ENCODE measurements at regions not wholly inside any gene's neighbourhood (a gene's known extent, or its start where the extent isn't known, plus 50 kb on each side); places are given as distances from the start of the nearest gene placed in this dataset.
A peak's percentile ranks its signal among the peaks of the same experiment; 100 is the strongest.
"Not testable (repeated sequence)": the region's sequence is repeated elsewhere in the genome, so short reads cannot be mapped to it uniquely, and the experiment has no call there.

- no peak for DNase-seq (ENCODE audit: low spot score)
Observed at GRCh38 chr1:172918478-172918877, 132.3 kb downstream of the TNFSF18 start.

DNA sequence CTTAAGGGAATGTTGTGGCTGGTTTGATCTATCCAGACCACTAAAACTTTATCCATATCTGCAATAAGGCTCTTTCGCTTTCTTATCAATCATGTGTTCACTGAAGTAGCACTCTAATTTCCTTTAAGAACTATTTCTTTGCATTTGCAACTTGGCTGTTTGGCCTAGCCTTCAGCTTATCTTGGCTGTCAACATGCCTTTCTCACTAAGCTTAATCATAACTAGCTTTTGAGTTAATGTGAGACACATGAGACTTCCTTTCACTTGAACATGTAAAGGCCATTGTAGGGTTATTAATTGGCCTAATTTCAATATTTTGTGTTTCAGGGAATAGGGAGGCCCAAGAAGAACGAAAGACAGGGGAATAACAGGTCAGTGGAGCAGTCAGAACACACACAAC lies 124.7 kb downstream of the TNFSF18 start:
- DNase-seq (ENCODE audit: low spot score) = no peak

DNA sequence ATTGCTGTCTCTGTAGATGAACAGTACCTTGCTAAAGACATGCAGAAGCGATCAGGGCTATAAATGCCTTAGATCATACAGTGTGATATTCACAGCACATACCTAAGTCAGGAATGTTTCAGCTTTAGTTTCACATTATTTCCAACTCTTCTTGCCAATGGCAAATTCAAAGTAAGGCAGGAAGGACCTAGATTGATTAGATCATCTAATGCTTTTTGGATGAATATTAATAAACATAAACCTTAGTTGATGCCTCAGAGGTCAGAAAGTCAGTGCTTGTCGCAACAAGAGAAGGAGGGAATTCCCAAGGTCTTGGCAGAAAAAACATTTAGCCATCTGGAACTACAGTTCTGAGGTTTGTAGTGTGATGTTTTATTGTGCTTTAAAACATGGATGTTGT lies 122.3 kb downstream of the TNFSF18 start:
- DNase-seq (ENCODE audit: low spot score) = no peak

DNA sequence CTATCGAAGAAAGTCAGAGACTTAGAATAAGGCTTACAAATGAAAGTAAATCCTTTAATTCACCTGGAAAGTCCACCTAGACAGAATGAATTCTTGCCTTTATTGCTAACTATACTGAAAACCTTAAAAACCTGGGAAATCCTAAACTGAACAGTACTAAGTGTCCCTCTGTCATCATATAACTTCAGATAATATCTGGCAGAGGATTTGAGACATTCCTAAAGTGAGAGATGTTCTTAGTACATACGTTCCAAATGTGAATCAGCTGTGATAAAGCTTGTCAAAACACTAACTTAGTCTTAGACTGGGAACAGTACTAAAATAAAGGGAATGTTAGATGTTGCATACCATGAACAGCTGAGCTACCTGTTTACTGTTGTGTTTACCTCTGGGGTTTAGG lies 121.7 kb downstream of the TNFSF18 start:
- no peak for DNase-seq (ENCODE audit: low spot score)

- DNase-seq (ENCODE audit: low spot score) = no peak
Observed at GRCh38 chr1:172930142-172930541, 120.6 kb downstream of the TNFSF18 start.

DNA sequence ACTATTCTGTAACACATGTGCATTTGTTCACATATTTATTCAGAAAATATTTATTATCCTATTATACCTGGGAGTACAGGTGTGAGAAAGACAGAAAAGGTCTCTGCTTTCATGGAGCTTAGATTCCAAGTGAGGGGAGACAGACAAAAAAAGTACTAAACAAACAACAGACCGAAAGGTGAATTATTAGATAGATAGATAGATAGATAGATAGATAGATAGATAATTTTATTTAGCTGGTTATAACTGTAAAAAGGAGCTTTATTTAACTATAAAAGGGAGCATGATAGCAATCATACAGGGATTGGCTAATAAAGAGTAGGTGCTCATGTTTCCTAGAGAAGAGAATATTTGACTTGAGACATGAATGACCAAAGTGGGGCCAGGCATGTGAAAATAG lies 119.4 kb downstream of the TNFSF18 start:
- DNase-seq (ENCODE audit: low spot score) = no peak

DNA sequence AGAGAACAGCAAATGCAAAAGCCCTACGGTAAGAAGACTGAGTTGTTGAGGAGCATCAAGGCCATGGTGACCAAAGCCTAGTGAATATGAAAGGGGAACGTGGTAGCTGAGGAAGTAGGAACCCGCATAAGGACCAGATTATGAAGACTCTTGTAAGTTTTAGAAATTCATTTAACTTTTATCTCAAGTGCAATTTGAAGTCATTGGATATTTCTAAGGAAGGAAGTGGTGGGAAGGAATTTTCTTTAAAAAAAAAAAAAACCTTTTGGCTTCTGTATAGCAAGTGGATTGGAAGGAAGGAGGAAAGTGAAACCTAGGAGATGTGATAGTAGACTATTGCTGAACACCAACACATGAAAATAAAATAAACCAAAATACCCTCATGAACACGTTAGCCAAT lies 119.0 kb downstream of the TNFSF18 start:
- DNase-seq (ENCODE audit: low spot score) = no peak

- no peak for DNase-seq (ENCODE audit: low spot score)
Observed at GRCh38 chr1:172932981-172933380, 117.8 kb downstream of the TNFSF18 start.

- no peak for DNase-seq (ENCODE audit: low spot score)
Observed at GRCh38 chr1:172934417-172934762, 116.4 kb downstream of the TNFSF18 start.

DNA sequence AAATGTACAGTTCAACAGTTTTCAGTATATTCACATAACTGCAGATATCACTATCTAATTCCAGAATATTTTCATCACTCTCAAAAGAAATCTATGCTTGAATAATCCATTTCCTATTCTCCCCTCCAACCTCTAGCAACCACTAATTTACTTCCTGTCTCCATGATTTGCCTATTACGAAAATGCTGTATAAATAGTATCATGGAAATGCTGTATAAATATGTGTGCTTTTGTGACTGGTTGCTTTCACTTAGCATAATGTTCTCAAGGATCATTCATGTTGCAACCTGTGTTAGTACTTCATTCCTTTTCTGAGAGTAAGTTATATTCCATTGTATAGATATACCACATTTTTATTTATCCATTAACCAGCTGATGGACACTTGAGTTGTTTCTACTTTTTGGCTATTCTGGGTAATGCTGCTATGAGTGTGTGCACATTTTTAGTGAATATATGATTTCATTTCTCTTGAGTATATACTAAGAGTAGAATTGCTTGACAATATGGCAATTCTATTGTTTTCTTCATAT lies 115.6 kb downstream of the TNFSF18 start:
- no peak for DNase-seq (ENCODE audit: low spot score)

DNA sequence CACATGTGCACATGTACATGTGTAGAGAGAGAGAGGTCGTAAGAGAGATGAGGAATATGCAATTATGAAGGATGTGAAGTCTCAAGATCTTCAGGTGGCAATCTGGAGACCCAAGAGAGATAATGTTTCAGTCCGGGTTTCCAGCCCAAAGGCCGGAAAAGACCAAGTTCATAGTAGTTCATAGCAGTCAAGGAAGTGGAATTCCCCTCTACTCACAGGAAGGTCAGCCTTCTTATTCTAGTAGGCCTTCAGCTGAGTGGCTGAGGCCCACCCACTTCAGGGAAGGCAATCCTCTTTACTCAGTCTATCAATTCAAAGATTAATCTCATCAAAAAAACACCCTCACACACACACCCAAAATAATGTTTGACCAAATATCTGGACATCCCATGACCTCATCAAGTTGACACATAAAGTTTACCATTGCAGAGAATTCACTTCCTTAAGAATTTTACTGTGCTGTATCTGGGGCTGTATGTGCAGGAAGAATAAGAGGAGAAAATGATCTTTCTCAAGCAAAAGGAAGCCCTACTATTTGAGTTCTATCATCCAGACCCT lies 114.6 kb downstream of the TNFSF18 start:
- DNase-seq (ENCODE audit: low spot score) = no peak

GRCh38 chr1:172938681-172939080 lies 112.1 kb downstream of the TNFSF18 start:
- DNase-seq (ENCODE audit: low spot score) = no peak

DNA sequence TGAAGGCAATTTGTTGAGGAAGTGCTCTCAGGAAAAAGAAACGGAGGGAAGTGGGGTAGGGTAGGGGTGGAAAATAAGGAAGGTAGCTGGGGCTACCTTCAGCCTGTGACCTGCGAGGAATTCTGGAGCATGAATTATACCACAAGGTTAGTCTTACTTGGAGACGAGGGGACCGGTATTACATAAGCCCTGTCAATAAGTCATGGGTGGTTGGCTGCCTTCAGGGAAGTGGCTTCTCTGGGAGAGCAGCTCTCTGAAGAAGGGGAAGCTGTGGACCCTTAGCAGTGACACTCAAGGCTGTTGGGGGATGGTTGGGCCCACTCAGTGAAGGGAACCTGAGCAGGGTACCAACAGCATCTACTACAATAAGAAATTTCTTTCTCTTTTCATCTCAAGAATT lies 111.3 kb downstream of the TNFSF18 start:
- DNase-seq (ENCODE audit: low spot score) = no peak

- no peak for DNase-seq (ENCODE audit: low spot score)
Observed at GRCh38 chr1:172940174-172940855, 110.4 kb downstream of the TNFSF18 start.

GRCh38 chr1:172941471-172941870 lies 109.3 kb downstream of the TNFSF18 start:
- DNase-seq (ENCODE audit: low spot score) = peak; percentile 12

DNA sequence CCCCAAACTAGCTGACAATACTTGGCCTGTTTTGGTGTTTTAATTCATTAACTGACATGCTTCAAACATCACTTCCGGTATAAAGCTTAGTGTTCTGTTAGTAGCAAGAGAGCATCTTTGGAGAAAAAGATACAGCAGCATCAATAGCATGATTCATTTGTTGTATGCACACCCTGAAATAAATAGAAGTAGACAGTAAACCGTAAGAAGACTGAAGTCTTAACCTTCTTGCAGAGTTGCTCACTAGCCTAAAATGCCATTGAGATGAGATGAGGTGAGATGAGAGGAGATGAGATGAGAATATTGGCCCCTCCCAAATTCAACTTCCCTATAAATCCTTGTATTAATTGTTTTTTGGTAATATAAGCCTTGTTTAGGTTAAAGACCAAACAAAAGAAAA lies 108.8 kb downstream of the TNFSF18 start:
- DNase-seq (ENCODE audit: low spot score) = no peak

GRCh38 chr1:172943138-172943537 lies 107.6 kb downstream of the TNFSF18 start:
- not testable (repeated sequence) for DNase-seq (ENCODE audit: low spot score)

GRCh38 chr1:172944931-172945330 lies 105.8 kb downstream of the TNFSF18 start:
- DNase-seq (ENCODE audit: low spot score) = no peak

- DNase-seq (ENCODE audit: low spot score) = no peak
Observed at GRCh38 chr1:172946814-172947507, 103.8 kb downstream of the TNFSF18 start.

DNA sequence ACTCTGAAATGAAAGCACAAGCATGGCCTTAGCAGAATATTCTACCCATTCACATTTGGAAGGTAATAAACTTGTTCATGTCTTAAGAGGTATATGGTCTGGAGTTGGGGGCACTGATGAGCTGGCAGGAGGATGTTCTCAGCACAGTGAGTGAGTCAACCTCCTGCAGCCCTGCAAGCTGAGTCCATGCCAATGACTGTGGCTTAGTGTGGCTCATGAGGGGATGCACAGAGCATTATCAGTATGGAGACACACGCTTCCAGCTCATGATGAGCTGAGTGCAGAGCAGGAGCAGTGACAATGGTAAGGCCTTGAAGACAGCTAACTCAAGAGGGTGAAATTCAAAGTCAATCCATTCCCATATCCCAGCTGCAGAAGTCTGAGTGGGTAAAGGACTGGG lies 102.3 kb downstream of the TNFSF18 start:
- DNase-seq (ENCODE audit: low spot score) = no peak

DNA sequence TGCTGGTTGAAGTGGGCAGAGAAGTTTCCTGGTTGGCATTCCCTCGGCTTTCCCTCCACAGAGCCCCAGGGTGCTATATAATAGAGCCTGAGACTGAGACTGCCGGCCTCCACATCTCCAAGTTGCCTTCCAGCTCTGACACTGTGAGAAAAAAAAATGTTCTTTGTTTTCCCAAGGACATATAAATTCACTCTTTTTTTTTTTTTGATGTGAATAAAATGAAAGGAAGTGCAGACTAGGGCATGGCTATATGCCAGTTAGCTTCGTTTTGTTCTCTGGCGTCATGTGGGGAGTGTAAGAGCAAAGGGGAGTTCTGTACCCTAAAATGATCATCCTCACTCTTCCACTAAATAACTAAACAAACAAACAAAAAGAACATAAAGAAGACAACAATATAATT lies 101.6 kb downstream of the TNFSF18 start:
- DNase-seq (ENCODE audit: low spot score) = no peak

DNA sequence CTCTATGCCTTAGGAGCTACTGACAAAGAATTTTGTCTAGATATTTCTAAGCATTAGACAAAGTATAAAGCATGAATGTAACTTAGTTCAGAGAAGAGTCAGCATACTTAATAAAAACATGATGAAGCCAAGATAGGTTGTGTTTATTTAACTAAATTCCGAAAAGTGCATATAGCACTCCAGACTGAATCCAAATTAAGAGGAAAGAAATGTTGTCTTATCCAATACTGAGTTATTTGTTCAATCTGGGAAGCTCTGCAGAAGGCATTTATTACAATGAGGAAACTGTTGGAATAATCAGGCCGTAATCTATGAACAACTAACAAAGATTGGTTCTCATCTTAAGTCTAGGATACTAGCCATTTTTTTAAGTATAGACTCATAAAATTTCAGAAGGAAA lies 100.2 kb downstream of the TNFSF18 start:
- DNase-seq (ENCODE audit: low spot score) = no peak

DNA sequence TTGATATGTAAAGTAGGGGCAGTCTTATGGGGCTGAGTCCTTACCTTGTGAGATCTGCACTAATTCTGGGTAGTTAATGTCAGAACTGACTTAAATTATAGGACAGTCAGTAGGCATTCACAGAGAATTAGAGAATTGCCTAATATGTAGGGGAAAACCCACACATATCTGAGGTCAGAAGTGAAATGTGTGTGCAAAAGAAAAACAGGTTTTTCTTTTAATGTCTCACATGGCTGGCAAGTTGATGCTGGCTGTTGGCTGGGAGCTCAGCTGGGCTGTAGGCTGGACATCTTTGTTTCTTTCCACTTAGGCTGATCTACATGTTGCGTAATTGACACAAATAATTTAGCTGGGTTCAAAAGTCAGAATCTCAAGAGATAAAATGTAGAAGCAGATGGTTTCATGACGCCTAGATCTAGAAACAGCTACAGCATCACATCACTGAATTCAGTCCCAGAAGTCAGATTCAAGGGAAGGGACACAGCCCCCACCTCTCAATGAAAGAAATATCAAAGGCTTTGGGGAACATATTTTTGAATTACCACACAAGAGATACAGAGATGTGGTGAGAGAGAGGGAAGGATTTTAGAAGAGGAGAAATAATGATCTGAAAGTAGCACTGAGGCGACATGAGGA lies 98.9 kb downstream of the TNFSF18 start:
- DNase-seq (ENCODE audit: low spot score) = no peak
